ENCODE measurements at regions not wholly inside any gene's neighbourhood (a gene's known extent, or its start where the extent isn't known, plus 50 kb on each side); places are given as distances from the start of the nearest gene placed in this dataset.

GRCh38 chr5:25453500-25453899, 808.7 kb upstream of the CDH10 start:
- TF ChIP-seq CTCF (conservative IDR thresholded peaks at IDR 0.05; ENCODE audit: low read length) (no peak), EZH2phosphoT487 (IDR thresholded peaks at IDR 0.05; ENCODE audit: borderline replicate concordance, low read depth, low read length) (no peak)

Measured in OCI-LY7 (cell line).